HG03159 (cell line): ENCODE measurements at regions not wholly inside any gene's neighbourhood (a gene's known extent, or its start where the extent isn't known, plus 50 kb on each side); places are given as distances from the start of the nearest gene placed in this dataset.

ENCODE experiments used
- ATAC-seq: cut with Tn5 transposase; IDR thresholded peaks from one replicate; pipeline ENCODE4 v1.9.1; 2021; ENCODE audit warnings: mild to moderate bottlenecking, moderate library complexity; ENCODE audit not compliant: unreplicated experiment

DNA sequence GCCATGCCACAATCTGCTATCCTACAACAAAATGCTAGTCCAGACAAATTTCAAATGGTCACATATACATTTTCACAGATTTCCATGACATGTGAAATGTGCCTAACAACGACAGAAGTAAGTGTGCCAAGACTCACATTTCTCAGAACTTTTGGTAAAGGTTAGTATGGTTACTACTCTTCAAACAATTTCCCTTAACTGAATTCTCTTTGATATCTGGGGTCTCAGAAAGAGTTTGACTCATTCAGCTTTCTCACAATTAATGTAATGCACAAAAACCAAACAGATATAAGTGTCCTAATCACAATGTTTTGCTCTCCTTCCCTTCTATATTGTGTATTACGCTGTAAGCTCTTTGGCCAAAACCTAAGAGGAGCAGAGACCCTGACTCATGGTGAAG is 122.4 kb upstream of the LEF1 start:
- no peak for ATAC-seq

DNA sequence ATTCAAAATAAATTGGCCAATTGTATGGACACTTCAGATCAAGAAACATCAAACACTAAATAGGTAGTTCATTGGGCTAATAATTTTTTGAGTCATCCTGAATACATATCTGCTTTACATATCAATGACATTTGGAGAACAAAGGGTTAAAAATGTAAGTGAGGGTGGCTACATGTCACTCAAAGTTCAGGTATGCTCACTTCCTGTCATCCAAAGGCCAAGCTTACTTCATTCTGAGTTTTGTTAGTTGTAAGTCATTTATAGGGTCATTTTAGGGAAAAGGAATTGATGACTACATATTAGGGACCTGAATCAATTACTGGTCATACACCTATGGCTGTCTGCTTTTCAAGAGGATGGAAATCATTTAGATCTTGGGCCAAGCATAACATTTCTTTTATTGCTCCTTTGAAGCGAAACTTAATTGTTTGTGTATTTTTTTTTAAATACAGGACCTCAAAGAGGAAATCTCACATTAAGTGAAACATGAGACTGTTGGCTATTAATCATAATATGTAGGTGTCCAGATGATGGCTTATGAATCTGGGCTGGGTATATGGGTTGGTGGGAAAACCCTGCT is 119.2 kb upstream of the LEF1 start:
- no peak for ATAC-seq

DNA sequence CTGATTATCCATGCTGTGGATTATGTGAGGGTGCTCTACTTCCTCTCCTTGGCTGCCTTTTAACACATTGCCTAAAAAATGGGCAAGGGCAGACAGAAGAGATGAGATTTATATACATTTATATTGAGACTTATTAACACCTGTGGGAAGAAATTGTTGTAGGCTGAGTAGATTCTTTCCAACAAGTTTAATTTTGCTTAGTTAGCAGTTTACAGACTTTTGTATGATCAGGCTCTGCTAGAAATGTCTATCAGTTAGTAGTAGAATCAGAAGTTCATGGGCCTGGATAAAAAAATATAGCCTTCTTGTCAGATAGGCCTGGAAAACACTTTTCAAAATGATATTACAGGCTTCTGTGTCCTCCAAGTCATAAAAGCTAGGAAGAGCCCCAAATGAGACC is 111.3 kb upstream of the LEF1 start:
- no peak for ATAC-seq

DNA sequence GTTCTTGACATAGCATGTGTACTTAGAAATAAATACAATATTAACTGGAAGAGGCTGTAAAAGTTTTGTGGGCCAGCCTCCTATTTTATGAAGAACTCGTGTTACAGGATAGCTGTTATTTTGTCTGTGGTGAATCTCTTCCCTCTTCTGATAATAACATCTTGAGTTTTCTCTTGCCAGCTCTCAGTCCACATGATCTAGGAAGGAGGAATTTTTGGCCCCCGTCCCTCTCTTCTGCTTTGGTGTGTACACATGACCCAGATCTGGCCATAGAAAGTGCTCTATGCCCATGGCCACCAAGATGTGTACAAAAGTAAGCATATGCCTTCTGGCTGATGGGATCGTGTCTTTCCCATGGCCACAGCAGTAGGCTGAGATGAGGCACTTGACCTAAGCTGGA is 108.0 kb upstream of the LEF1 start:
- ATAC-seq, result no peak

DNA sequence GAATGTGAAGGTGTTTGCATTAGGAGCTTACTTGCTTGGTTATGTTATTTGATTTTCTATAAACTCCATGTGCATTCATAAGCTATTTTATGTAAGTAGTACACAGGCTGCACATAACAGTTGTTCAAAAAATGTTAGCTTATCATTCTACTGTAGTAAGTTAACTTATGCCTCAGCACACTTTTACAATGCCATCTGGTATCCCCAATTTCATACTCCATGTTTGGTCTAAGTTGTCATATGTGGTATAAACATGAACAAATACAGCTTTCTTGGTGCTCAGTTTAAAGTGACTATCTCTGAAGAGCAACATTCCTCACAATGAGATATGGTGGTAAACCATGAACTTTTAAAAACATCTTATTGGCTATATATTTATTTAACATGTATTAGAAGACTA is 104.3 kb upstream of the LEF1 start:
- ATAC-seq, result no peak

DNA sequence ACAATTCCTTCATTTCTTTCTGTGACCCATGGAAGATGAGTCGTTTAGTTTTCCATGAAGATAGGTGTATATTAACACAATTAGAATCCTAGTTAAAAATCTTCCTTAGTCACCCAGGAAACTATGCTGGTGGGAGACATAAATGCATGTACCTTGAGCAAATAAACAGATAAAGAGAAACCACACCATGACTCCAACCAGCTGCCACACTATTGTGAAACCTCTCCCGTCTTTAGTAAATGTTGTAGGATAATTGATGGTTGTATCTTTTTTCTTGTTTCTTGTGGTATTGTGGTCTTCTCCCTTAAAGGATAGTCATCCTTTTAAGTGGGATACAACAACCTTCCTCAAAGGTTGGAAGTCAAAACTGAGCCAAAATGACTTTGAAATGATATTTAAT is 103.8 kb upstream of the LEF1 start:
- no peak for ATAC-seq

DNA sequence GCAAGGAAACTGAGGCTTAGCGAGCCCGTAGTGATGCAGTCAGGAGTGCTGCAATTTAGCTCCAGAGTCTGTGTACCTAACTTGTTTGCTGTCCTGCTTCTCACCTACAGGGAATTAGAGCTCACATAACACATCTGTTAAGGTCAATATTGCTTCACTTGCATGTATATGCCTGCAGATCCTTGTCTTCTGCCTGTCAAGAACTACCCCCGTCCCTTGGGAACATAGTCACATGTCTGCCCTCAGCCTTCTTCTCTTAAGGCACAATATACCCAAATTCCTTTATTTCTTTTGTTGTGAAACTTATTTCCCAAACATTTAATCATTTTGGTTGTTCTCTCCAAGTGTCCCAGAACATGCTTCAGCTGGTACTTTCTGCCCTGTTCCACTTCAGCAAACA is 103.3 kb upstream of the LEF1 start:
- ATAC-seq, result no peak

DNA sequence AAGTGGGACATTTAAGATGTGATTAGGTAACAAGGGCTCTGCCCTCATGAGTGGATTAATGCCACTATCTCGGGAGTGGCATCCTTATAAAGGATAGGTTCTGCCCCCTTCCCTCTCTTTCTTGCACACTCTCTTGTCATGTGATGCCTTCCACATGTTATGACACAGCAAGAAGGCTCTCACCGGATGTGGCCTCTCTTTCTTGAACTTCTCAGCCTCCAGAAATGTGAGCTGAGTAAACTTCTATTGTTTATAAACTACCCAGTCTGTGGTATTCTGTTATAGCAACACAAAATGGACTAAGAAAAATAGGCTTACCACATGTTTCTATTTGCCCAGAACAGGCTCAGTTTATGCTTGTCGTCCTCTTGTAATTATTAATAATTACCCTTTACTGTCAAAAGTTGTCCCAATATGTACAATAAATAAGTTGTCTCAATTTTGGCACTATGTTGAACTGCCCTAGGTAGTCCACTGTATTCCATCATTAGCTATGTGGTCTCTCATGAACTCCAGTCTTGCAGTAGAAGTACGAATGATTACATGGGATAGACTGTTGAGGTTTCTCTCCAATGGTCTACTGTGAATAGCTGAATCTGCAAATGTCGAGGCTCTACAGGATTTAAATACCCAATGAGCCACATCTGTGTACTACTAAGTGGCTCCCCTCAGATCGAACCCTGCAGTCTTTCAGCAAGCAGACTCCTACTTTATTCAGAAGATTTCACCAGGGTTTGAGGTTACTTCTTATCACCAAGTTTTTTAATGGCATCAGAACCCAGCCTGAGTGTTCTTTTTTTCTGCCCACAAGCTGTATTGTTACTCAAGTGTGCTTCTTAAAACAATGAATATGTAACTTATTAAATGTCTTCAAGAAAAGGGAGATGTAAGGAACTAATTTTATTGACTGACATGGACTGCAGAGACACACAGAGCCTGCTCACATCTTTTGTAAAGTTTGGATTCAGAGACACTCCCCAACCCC is 102.0 kb upstream of the LEF1 start:
- ATAC-seq, result no peak

DNA sequence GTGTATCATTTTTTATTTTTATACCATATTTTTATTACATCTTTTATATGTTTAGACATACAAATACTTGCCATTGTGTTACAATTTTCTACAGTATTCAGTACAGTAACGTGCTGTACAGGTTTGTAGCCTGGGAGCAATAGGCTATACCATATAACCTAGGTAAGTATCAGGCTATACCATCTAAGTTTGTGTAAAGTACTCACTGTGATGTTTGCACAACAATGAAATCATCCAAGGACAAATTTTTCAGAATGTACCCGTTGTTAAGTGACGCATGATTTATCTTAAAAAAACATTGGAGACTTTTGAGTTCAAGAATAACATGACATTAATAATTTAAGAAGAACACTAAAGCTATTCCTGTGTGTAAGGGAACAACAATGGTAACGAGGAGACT is 96.0 kb upstream of the LEF1 start:
- ATAC-seq, result no peak

DNA sequence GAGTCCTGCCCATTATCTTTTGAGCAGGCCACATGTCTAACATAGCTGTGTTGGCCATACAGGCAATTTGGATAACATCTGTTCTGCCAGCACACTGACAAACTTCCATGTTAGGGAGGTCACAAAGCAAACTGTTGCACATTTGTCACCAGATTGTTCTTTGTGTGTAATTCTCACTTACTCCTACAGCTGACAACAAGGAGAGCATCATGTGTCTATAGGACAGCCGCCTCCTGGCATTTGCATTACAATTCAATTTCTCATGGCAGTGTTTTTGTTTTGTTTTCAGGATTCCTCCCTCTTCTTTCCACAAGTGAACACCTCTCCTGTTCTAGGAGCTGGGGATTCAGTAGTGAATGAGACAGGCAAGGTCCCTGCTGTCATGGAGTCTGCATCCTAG is 94.3 kb upstream of the LEF1 start:
- ATAC-seq, result no peak

DNA sequence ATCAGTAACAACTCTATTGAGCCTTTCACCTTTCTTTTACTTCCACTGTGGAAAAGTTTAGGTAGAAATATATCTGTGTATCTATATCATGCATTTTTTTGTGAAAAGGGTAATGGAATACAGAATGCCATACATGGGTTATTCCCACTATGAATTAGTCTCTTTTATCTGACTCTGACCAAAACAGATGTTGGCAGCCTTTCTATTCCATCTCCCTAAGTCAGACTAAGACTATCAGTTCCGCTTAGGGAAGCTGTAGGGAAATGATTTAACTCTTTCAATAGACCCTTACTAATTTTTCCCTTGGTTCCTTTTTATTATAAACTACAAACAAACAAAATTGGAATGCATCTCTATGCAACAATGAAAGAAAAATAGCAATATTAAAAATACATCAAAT is 92.3 kb upstream of the LEF1 start:
- ATAC-seq, result no peak

DNA sequence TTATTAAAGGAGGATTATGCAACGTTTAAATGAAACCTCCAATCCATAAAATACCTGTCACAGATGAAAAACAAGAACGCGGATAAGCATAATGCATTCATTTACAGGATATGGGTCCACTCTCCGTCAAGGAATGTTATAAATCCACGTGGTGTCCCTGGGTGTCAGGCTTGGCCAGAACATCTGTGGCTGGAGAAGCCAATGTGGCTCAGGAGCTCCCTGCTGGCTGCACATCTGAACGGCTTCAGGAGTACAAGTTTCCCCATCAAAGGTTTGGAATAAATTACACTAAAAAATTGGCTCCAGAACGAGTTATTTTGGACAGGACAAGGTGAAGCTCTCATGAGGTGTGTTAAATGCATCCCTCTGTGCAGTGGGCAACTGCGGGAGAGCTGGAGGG is 87.8 kb upstream of the LEF1 start:
- no peak for ATAC-seq

DNA sequence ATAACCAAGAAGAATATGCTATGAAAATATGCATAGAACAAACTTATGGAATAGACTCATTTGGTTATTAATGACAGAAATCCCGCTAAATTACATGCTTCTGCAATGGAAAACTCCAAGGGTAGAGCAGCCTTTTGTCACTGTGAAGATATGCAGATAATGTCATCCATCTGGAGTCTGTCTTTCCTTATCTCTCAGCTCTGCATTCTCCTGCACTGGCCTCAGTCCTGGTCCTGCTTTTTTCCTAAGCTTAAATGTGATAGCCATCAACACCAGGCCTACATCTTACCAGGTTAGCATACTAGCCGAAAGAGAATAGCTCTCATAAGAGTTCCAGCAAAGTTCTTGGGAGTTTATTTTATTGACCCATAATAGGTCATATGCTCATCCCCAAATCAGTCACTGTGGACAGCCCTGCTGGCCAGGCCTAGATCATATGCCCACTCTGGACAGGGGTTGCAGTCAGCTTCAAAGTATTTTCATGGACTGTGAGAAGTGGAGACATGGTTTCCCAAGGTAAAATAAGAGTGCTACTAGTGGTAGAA is 86.5 kb upstream of the LEF1 start:
- ATAC-seq, result no peak

DNA sequence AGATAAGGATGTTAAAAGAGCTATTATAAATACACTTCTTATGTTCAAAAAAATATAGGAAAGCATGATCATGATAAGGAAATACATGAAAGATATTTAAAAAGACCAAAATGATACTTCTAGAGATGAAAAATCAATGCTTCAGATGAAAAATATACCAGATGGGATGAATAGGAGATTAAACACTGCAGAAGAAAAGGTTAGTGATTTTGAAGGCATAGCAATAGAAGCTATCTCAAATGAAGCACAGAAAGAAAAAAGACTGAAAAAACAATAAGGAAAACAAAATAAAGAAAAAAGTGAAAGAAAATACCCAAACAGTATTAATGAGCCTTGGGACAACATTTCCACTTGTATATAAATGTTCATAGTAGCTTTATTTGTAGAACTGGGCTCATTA is 80.7 kb upstream of the LEF1 start:
- no peak for ATAC-seq

DNA sequence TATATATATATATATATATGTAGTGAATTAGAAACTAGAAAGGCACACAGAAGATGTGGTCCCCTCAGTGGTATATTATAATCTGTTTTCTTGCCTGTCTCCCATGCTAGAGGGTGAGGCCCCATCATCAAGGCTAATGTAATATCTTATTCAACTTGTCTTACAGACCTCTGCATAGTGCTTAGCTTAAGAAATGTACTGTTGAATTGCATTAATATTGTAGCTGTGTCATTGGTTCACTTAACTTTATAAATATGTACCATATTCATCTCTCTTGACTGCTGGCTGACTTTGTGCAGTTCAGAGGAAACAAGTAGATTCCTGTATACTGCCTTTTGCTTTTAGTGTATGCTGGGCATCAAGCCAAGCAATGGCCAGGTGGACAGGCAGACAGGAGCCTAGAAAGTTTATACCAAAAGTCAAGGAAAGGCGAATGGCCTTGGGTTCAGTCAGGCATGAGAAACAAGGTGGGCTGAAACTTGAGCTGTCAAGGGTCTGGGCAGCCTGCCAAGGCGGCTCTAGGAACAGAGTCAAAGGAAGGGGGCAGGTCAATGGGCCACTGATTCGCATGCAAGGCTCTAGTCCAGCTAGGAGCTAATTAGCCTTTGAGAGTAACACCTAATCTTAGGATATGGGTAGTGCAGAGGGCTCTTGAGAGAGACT is 78.8 kb upstream of the LEF1 start:
- no peak for ATAC-seq

DNA sequence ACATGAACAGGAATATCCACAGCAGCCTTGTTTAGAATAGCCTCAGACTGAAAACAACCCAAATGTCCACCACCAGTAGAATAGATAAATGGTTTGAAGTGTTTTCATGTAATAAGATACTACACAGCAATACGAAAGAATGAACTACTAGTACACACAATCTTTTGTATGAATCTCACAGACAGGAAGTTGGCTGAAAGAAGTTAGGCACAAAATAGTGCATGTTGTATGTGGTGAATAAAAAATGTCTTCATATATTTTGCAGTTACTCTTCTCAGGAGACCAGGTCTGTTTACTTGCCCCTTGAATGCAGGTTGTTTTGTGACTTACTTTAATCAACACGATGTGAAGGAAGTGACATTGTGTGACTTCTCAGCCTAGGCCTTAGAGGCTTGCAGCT is 75.9 kb upstream of the LEF1 start:
- ATAC-seq, result no peak

DNA sequence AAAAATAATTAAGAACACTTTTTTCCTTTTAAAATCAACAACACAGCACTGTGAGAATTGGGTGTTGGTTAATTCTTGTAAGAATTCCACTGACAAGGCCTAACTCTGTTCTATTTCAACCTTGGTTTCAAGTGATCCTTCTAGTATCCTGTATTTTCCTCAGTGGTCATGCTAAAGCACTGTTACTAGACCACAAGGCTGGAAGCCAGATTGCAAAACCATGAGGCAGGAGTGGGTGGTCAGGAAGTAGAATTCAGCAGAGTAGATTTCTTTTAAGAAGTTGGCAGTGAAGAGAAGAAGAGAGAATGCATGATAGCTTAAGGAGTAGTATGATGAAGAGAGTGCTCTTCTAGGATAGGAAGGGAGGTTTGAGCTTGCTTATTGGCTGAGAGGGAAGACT is 71.6 kb upstream of the LEF1 start:
- ATAC-seq, result no peak

DNA sequence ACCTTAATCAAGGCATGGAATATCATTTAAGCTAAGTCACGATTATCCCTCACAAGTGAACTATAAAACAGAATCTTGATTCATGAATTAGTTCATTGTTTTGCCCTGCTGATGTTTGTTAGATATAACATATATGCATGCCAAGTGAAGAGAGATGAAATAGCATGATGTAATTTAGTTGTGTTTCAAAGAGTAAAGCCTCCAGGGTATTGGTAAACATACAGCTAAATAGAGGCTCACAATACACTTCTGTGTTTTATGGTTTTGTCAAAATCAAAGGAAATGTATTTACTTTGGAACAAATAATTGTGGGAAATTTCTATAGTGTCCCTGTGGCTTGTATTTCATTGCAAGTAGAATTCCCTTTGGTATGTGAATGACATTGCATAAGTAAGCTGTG is 69.0 kb upstream of the LEF1 start:
- ATAC-seq, result no peak

DNA sequence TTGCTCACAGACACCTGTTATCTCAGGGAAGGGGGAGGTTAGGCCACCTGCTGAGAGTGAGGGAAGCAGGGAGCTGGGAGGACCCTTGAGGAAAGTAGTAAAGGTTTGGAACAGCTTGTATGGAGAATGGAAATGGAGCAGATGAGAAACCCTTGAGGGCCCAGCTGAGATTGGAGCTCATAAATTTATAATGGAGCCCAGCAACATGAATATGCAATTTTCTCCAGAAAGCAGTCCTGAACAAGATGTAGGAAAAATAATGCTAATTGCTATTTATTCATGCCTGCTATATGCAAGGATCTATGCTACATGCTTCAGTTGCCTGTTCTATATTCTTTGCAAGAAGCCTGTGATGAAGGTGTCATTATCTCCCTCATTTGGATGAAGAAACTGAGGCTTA is 67.5 kb upstream of the LEF1 start:
- ATAC-seq, result no peak

DNA sequence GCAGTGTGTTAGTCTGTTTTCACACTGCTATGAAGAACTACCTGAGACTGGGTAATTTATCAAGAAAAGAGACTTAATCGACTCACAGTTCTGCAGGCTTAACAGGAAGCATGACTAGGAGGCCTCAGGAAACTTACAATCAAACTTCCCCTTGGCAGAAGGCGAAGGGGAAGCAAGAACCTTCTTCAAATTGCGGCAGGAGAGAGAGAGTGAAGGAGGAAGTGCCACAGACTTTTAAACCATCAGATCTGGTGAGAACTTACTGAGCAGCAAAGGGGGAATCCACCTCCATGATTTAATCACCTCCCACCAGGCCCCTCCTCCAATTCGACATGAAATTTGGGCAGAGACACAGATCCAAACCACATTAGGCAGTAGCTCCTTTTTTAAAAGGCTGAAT is 59.2 kb upstream of the LEF1 start:
- ATAC-seq, result no peak

DNA sequence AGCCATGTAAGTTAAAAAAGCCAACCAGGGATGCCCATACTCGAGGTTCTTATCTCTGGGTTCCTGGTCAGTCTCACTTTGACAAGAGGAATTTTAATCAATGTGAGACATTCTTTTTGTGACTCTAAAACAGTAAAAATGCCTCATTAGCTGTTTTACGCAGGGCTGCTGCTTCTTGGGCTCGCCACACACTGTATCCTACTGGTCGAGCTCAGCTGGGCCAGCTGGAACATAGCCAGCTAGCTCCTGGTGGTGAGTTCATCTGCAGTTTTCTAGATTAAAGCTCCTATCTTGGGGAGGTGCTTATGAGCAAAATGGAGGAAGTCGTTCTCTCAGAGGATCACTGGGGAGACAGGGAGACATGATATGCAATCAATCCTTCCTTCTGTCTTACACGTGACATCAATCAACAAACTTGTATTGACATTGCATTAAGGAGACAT is 55.9 kb upstream of the LEF1 start:
- no peak for ATAC-seq

DNA sequence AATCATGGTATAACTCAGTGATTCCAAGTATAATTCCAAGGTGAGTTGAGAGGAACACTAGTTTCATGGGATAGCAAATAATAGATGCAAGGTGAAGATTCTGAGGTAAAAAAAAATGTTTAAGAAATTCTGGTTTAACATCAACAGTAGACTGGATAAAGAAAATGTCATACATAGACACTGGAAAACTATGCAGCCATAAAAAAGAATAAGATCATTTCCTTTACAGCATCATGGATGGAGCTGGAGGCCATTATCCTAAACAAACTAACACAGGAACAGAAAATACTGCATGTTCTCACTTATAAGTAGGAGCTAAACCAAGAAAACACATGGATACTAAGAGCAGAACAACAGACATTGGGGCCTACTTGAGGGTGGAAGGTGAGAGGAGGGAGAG is 54.6 kb upstream of the LEF1 start:
- ATAC-seq, result no peak
